HL-60 (cell line): ENCODE measurements at regions not wholly inside any gene's neighbourhood (a gene's known extent, or its start where the extent isn't known, plus 50 kb on each side); places are given as distances from the start of the nearest gene placed in this dataset.

Experiments
- DNase-seq, 2 experiments: peaks; one replicate each; pipeline ENCODE4 v3.0.0-alpha.2; 2010 to 2020; ENCODE audit warnings: low read depth in 1 of 2, low spot score in 1 of 2
- H3K27ac ChIP-seq: fragments of 250-450 bp; sonication (Bioruptor Pico); replicated peaks from 2 replicates; pipeline ENCODE4 v1.5.1; 2020; ENCODE audit warnings: mild to moderate bottlenecking, moderate library complexity
- H3K27me3 ChIP-seq: fragments of 250-450 bp; sonication (Bioruptor Pico); 2 replicates; pipeline ENCODE4 v1.5.1; 2021; ENCODE audit warnings: mild to moderate bottlenecking, moderate library complexity; ENCODE audit not compliant: insufficient read depth, poor library complexity, severe bottlenecking
- H3K4me3 ChIP-seq: replicated peaks from 2 replicates; pipeline ENCODE4 v1.5.1; 2011; ENCODE audit warnings: mild to moderate bottlenecking, control low read depth, low read length; ENCODE audit not compliant: insufficient read depth
- GABPA ChIP-seq: IDR thresholded peaks from 2 replicates; pipeline ENCODE4 v1.6.1; 2012; ENCODE audit warnings: low read depth
- POLR2AphosphoS5 ChIP-seq: IDR thresholded peaks from 2 replicates; pipeline ENCODE4 v1.6.1; 2012; ENCODE audit warnings: low read depth
- SPI1 ChIP-seq: IDR thresholded peaks from 2 replicates; pipeline ENCODE4 v1.6.1; 2012; ENCODE audit warnings: low read depth, mild to moderate bottlenecking, borderline replicate concordance
- TF ChIP-seq, protein P1 (sequence below): IDR thresholded peaks from 2 replicates; pipeline ENCODE4 v1.6.1; 2012; ENCODE audit warnings: low read depth; ENCODE audit not compliant: insufficient replicate concordance
- TF ChIP-seq, protein P2 (sequence below): IDR thresholded peaks from one replicate; pipeline ENCODE4 v1.5.1; 2011; ENCODE audit warnings: low read length, control low read depth, inconsistent platforms; ENCODE audit not compliant: insufficient read depth

DNA sequence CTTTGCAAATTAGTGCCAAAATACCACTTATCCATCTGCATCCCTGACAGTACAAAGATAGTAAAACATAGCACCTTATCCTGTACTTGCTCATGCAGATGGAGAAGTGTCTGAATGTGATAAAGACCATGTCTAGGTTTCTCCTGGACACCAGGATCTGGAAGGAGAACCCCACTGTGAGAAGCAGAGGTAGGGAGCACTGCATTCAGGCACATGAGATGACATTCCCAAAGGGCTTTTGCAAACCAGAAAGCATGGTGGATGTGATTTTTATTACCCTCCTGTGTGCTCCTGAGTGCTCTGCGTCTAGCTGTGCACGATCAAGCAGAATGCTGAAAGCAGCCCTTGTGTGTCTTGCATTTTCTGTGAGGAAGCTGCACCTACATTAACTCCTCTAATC lies 857.6 kb upstream of the ID2 start:
- no peak for DNase-seq
- H3K27me3 ChIP-seq = no peaks in the 10 kb centered on the region
- TF ChIP-seq, protein P1, sequence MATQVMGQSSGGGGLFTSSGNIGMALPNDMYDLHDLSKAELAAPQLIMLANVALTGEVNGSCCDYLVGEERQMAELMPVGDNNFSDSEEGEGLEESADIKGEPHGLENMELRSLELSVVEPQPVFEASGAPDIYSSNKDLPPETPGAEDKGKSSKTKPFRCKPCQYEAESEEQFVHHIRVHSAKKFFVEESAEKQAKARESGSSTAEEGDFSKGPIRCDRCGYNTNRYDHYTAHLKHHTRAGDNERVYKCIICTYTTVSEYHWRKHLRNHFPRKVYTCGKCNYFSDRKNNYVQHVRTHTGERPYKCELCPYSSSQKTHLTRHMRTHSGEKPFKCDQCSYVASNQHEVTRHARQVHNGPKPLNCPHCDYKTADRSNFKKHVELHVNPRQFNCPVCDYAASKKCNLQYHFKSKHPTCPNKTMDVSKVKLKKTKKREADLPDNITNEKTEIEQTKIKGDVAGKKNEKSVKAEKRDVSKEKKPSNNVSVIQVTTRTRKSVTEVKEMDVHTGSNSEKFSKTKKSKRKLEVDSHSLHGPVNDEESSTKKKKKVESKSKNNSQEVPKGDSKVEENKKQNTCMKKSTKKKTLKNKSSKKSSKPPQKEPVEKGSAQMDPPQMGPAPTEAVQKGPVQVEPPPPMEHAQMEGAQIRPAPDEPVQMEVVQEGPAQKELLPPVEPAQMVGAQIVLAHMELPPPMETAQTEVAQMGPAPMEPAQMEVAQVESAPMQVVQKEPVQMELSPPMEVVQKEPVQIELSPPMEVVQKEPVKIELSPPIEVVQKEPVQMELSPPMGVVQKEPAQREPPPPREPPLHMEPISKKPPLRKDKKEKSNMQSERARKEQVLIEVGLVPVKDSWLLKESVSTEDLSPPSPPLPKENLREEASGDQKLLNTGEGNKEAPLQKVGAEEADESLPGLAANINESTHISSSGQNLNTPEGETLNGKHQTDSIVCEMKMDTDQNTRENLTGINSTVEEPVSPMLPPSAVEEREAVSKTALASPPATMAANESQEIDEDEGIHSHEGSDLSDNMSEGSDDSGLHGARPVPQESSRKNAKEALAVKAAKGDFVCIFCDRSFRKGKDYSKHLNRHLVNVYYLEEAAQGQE = no peak
- TF ChIP-seq POLR2AphosphoS5 = no peak
- TF ChIP-seq, protein P2, sequence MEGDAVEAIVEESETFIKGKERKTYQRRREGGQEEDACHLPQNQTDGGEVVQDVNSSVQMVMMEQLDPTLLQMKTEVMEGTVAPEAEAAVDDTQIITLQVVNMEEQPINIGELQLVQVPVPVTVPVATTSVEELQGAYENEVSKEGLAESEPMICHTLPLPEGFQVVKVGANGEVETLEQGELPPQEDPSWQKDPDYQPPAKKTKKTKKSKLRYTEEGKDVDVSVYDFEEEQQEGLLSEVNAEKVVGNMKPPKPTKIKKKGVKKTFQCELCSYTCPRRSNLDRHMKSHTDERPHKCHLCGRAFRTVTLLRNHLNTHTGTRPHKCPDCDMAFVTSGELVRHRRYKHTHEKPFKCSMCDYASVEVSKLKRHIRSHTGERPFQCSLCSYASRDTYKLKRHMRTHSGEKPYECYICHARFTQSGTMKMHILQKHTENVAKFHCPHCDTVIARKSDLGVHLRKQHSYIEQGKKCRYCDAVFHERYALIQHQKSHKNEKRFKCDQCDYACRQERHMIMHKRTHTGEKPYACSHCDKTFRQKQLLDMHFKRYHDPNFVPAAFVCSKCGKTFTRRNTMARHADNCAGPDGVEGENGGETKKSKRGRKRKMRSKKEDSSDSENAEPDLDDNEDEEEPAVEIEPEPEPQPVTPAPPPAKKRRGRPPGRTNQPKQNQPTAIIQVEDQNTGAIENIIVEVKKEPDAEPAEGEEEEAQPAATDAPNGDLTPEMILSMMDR = no peak
- TF ChIP-seq GABPA = no peak
- no peak for TF ChIP-seq SPI1
- H3K27ac ChIP-seq = no peak overlapping the region
- no peak overlapping the region for H3K4me3 ChIP-seq

DNA sequence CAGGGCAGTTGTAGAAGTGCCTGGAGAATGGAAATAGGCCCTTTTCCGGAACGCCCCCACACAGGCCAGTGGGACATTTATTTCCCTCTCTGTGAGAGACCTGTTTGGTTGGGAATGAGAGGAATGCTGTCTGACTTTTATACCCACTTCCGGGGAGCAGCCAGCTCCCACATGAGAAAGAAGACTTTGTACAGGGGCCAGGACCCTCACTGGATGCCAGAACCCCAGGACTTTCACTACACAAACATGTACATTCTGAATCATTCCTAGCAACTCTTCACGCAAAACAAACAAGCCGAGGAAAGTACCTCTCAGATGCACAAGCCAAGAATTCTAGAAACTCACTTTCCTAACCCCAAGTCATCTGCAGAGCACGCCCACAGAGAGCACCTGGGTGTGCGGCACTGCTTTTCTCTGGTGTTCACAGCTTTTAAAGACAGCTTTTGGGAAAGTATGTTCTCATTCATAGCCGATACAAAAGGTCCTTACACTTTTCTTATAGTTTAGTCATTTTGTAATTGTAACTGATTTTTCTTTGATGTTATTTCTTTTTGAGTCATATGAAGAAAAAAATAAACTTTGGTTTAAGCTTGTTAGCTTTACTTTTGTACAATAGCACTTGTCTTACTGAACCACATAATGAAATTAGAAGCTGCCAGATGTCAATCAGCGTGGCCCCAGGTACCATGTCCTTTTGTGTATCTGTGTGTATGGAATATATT lies 856.1 kb upstream of the ID2 start:
- TF ChIP-seq, protein P2 = no peak
- no peak for TF ChIP-seq GABPA
- no peak for TF ChIP-seq SPI1
- TF ChIP-seq, protein P1 = no peak
- no peak for TF ChIP-seq POLR2AphosphoS5
- no peak for DNase-seq
- Histone ChIP-seq H3K27ac (no peak overlapping the region), H3K4me3 (no peak overlapping the region), H3K27me3 (no peaks in the 10 kb centered on the region)

DNA sequence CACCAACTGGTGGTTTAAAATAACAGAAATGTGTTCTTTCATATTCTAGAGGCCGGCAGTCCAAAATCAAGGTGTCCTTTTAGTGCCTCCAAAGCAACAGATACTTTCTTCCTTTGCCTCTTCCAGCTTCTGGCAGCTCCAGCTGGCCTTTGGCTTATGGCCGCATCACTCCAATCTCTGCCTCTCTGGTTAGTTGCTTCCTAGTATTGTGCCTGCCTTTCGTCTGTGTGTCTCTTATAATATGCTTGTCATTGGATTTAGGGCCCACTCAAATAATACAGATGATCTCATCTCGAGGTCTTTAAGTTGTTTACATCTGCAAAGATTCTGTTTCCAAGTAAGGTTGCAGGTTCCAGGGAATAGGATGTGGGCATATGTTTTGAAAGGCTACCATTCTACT lies 855.2 kb upstream of the ID2 start:
- DNase-seq = no peak
- no peaks in the 10 kb centered on the region for H3K27me3 ChIP-seq
- TF ChIP-seq, protein P2 = no peak
- no peak for TF ChIP-seq GABPA
- TF ChIP-seq SPI1 = no peak
- H3K27ac ChIP-seq = no peak overlapping the region
- no peak overlapping the region for H3K4me3 ChIP-seq

DNA sequence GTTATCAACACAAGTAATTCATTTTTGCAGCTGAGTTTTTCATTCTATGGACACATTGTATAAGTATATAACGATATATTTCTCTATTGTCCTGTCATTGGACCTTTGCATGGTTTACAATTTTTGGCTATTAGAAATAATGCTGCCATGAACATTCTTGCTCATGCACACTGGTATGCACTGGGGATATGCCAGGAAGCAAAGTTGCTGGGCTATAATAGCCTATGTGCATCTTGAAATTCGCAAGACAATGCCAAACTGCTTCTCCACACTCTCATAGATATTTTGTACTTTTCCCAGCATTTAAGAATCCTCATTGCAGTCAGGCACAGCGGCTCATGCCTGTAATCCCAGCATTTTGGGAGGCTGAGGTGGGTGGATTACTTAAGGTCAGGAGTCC lies 852.6 kb upstream of the ID2 start:
- DNase-seq = no peak
- no peak for TF ChIP-seq SPI1

More for the DNA sequence above, 852.6 kb upstream of the ID2 start:
- Histone ChIP-seq H3K27ac (no peak overlapping the region), H3K27me3 (no peaks in the 10 kb centered on the region), H3K4me3 (no peak overlapping the region)
